ENCODE measurements at regions not wholly inside any gene's neighbourhood (a gene's known extent, or its start where the extent isn't known, plus 50 kb on each side); places are given as distances from the start of the nearest gene placed in this dataset.

- no peaks in the 10 kb centered on the region for H3K27me3 ChIP-seq (ENCODE audit: control insufficient read depth in 2 of 2, insufficient read depth in 1 of 2, low read length in 1 of 2)
- 88% methylated on average over 5 of the region's 5 CpGs for WGBS
- H3K36me3 ChIP-seq (ENCODE audit: control insufficient read depth in 2 of 2, insufficient read depth in 2 of 2, low read length in 1 of 2) = no peaks in the 10 kb centered on the region
- H3K27ac ChIP-seq (ENCODE audit: low read depth in 1 of 2, low read length in 1 of 2) = no peak overlapping the region
- H3K4me1 ChIP-seq (ENCODE audit: control insufficient read depth in 2 of 2, insufficient read depth in 2 of 2, low read length in 2 of 2) = no peaks in the 10 kb centered on the region
- no peak for DNase-seq (ENCODE audit: low read depth in 6 of 9, low spot score in 9 of 9)
- no peaks in the 10 kb centered on the region for H3K9me3 ChIP-seq (ENCODE audit: control insufficient read depth in 2 of 2, insufficient read depth in 1 of 2, low read length in 1 of 2)
- no peak overlapping the region for H3K4me3 ChIP-seq (ENCODE audit: low read length in 2 of 2)
These were observed 189.4 kb downstream of the CCT6B start for GRCh38 chr17:34771891-34772290.

GRCh38 chr17:34770586-34770985 is 190.7 kb downstream of the CCT6B start:
- no peak overlapping the region for H3K4me3 ChIP-seq (ENCODE audit: low read length in 2 of 2)
- H3K4me1 ChIP-seq (ENCODE audit: control insufficient read depth in 2 of 2, insufficient read depth in 2 of 2, low read length in 2 of 2) = no peaks in the 10 kb centered on the region
- H3K9me3 ChIP-seq (ENCODE audit: control insufficient read depth in 2 of 2, insufficient read depth in 1 of 2, low read length in 1 of 2) = no peaks in the 10 kb centered on the region
- WGBS = 76% methylated on average over 3 of the region's 3 CpGs
- H3K27me3 ChIP-seq (ENCODE audit: control insufficient read depth in 2 of 2, insufficient read depth in 1 of 2, low read length in 1 of 2) = no peaks in the 10 kb centered on the region
- no peak overlapping the region for H3K27ac ChIP-seq (ENCODE audit: low read depth in 1 of 2, low read length in 1 of 2)
- no peak for DNase-seq (ENCODE audit: low read depth in 6 of 9, low spot score in 9 of 9)
- no peaks in the 10 kb centered on the region for H3K36me3 ChIP-seq (ENCODE audit: control insufficient read depth in 2 of 2, insufficient read depth in 2 of 2, low read length in 1 of 2)

- H3K36me3 ChIP-seq (ENCODE audit: control insufficient read depth in 2 of 2, insufficient read depth in 2 of 2, low read length in 1 of 2) = no peaks in the 10 kb centered on the region
- no peaks in the 10 kb centered on the region for H3K27me3 ChIP-seq (ENCODE audit: control insufficient read depth in 2 of 2, insufficient read depth in 1 of 2, low read length in 1 of 2)
- DNase-seq (ENCODE audit: low read depth in 6 of 9, low spot score in 9 of 9) = no peak
- WGBS = 96% methylated on average over 2 of the region's 2 CpGs
- no peak overlapping the region for H3K27ac ChIP-seq (ENCODE audit: low read depth in 1 of 2, low read length in 1 of 2)
- no peaks in the 10 kb centered on the region for H3K4me1 ChIP-seq (ENCODE audit: control insufficient read depth in 2 of 2, insufficient read depth in 2 of 2, low read length in 2 of 2)
- no peak overlapping the region for H3K4me3 ChIP-seq (ENCODE audit: low read length in 2 of 2)
- H3K9me3 ChIP-seq (ENCODE audit: control insufficient read depth in 2 of 2, insufficient read depth in 1 of 2, low read length in 1 of 2) = no peaks in the 10 kb centered on the region
These were observed 190.5 kb downstream of the TMEM132E start for GRCh38 chr17:34769899-34770298.

- H3K4me1 ChIP-seq (ENCODE audit: control insufficient read depth in 2 of 2, insufficient read depth in 2 of 2, low read length in 2 of 2) = no peaks in the 10 kb centered on the region
- WGBS = 82% methylated on average over 2 of the region's 2 CpGs
- H3K9me3 ChIP-seq (ENCODE audit: control insufficient read depth in 2 of 2, insufficient read depth in 1 of 2, low read length in 1 of 2) = no peaks in the 10 kb centered on the region
- no peaks in the 10 kb centered on the region for H3K36me3 ChIP-seq (ENCODE audit: control insufficient read depth in 2 of 2, insufficient read depth in 2 of 2, low read length in 1 of 2)
- no peaks in the 10 kb centered on the region for H3K27me3 ChIP-seq (ENCODE audit: control insufficient read depth in 2 of 2, insufficient read depth in 1 of 2, low read length in 1 of 2)
- DNase-seq (ENCODE audit: low read depth in 6 of 9, low spot score in 9 of 9) = no peak
- H3K4me3 ChIP-seq (ENCODE audit: low read length in 2 of 2) = no peak overlapping the region
- H3K27ac ChIP-seq (ENCODE audit: low read depth in 1 of 2, low read length in 1 of 2) = no peak overlapping the region
These were observed 189.7 kb downstream of the TMEM132E start for GRCh38 chr17:34769049-34769448.

GRCh38 chr17:34765291-34765690 is 185.9 kb downstream of the TMEM132E start:
- 94% methylated on average over 5 of the region's 5 CpGs for WGBS
- Histone ChIP-seq H3K27ac (ENCODE audit: low read depth in 1 of 2, low read length in 1 of 2) (no peak overlapping the region), H3K4me3 (ENCODE audit: low read length in 2 of 2) (no peak overlapping the region), H3K36me3 (ENCODE audit: control insufficient read depth in 2 of 2, insufficient read depth in 2 of 2, low read length in 1 of 2) (no peaks in the 10 kb centered on the region), H3K27me3 (ENCODE audit: control insufficient read depth in 2 of 2, insufficient read depth in 1 of 2, low read length in 1 of 2) (no peaks in the 10 kb centered on the region), H3K9me3 (ENCODE audit: control insufficient read depth in 2 of 2, insufficient read depth in 1 of 2, low read length in 1 of 2) (no peaks in the 10 kb centered on the region), H3K4me1 (ENCODE audit: control insufficient read depth in 2 of 2, insufficient read depth in 2 of 2, low read length in 2 of 2) (no peaks in the 10 kb centered on the region)
- no peak for DNase-seq (ENCODE audit: low read depth in 6 of 9, low spot score in 9 of 9)

GRCh38 chr17:34764716-34765115 is 185.3 kb downstream of the TMEM132E start:
- WGBS = 46% methylated on average over 3 of the region's 3 CpGs
- no peak for DNase-seq (ENCODE audit: low read depth in 6 of 9, low spot score in 9 of 9)
- no peaks in the 10 kb centered on the region for H3K4me1 ChIP-seq (ENCODE audit: control insufficient read depth in 2 of 2, insufficient read depth in 2 of 2, low read length in 2 of 2)
- no peaks in the 10 kb centered on the region for H3K27me3 ChIP-seq (ENCODE audit: control insufficient read depth in 2 of 2, insufficient read depth in 1 of 2, low read length in 1 of 2)
- H3K9me3 ChIP-seq (ENCODE audit: control insufficient read depth in 2 of 2, insufficient read depth in 1 of 2, low read length in 1 of 2) = no peaks in the 10 kb centered on the region
- no peaks in the 10 kb centered on the region for H3K36me3 ChIP-seq (ENCODE audit: control insufficient read depth in 2 of 2, insufficient read depth in 2 of 2, low read length in 1 of 2)
- H3K4me3 ChIP-seq (ENCODE audit: low read length in 2 of 2) = no peak overlapping the region
- no peak overlapping the region for H3K27ac ChIP-seq (ENCODE audit: low read depth in 1 of 2, low read length in 1 of 2)

- H3K36me3 ChIP-seq (ENCODE audit: control insufficient read depth in 2 of 2, insufficient read depth in 2 of 2, low read length in 1 of 2) = no peaks in the 10 kb centered on the region
- WGBS = 81% methylated on average over 7 of the region's 7 CpGs
- H3K27ac ChIP-seq (ENCODE audit: low read depth in 1 of 2, low read length in 1 of 2) = no peak overlapping the region
- no peaks in the 10 kb centered on the region for H3K9me3 ChIP-seq (ENCODE audit: control insufficient read depth in 2 of 2, insufficient read depth in 1 of 2, low read length in 1 of 2)
- H3K27me3 ChIP-seq (ENCODE audit: control insufficient read depth in 2 of 2, insufficient read depth in 1 of 2, low read length in 1 of 2) = no peaks in the 10 kb centered on the region
- no peaks in the 10 kb centered on the region for H3K4me1 ChIP-seq (ENCODE audit: control insufficient read depth in 2 of 2, insufficient read depth in 2 of 2, low read length in 2 of 2)
- no peak for DNase-seq (ENCODE audit: low read depth in 6 of 9, low spot score in 9 of 9)
- H3K4me3 ChIP-seq (ENCODE audit: low read length in 2 of 2) = no peak overlapping the region
These were observed 184.6 kb downstream of the TMEM132E start for GRCh38 chr17:34763728-34764665.

- Histone ChIP-seq H3K36me3 (ENCODE audit: control insufficient read depth in 2 of 2, insufficient read depth in 2 of 2, low read length in 1 of 2) (no peaks in the 10 kb centered on the region), H3K27me3 (ENCODE audit: control insufficient read depth in 2 of 2, insufficient read depth in 1 of 2, low read length in 1 of 2) (no peaks in the 10 kb centered on the region), H3K9me3 (ENCODE audit: control insufficient read depth in 2 of 2, insufficient read depth in 1 of 2, low read length in 1 of 2) (no peaks in the 10 kb centered on the region), H3K4me3 (ENCODE audit: low read length in 2 of 2) (no peak overlapping the region), H3K27ac (ENCODE audit: low read depth in 1 of 2, low read length in 1 of 2) (no peak overlapping the region), H3K4me1 (ENCODE audit: control insufficient read depth in 2 of 2, insufficient read depth in 2 of 2, low read length in 2 of 2) (no peaks in the 10 kb centered on the region)
- DNase-seq (ENCODE audit: low read depth in 6 of 9, low spot score in 9 of 9) = no peak
- 90% methylated on average over 3 of the region's 3 CpGs for WGBS
These were observed 182.7 kb downstream of the TMEM132E start for GRCh38 chr17:34762078-34762477.

- Histone ChIP-seq H3K4me1 (ENCODE audit: control insufficient read depth in 2 of 2, insufficient read depth in 2 of 2, low read length in 2 of 2) (no peaks in the 10 kb centered on the region), H3K27ac (ENCODE audit: low read depth in 1 of 2, low read length in 1 of 2) (no peak overlapping the region), H3K4me3 (ENCODE audit: low read length in 2 of 2) (no peak overlapping the region), H3K27me3 (ENCODE audit: control insufficient read depth in 2 of 2, insufficient read depth in 1 of 2, low read length in 1 of 2) (no peaks in the 10 kb centered on the region), H3K9me3 (ENCODE audit: control insufficient read depth in 2 of 2, insufficient read depth in 1 of 2, low read length in 1 of 2) (no peaks in the 10 kb centered on the region), H3K36me3 (ENCODE audit: control insufficient read depth in 2 of 2, insufficient read depth in 2 of 2, low read length in 1 of 2) (no peaks in the 10 kb centered on the region)
- no peak for DNase-seq (ENCODE audit: low read depth in 6 of 9, low spot score in 9 of 9)
- WGBS = 81% methylated on average over 4 of the region's 4 CpGs
These were observed 182.3 kb downstream of the TMEM132E start for GRCh38 chr17:34761646-34762045.
